ENCODE measurements at regions not wholly inside any gene's neighbourhood (a gene's known extent, or its start where the extent isn't known, plus 50 kb on each side); places are given as distances from the start of the nearest gene placed in this dataset.

DNA sequence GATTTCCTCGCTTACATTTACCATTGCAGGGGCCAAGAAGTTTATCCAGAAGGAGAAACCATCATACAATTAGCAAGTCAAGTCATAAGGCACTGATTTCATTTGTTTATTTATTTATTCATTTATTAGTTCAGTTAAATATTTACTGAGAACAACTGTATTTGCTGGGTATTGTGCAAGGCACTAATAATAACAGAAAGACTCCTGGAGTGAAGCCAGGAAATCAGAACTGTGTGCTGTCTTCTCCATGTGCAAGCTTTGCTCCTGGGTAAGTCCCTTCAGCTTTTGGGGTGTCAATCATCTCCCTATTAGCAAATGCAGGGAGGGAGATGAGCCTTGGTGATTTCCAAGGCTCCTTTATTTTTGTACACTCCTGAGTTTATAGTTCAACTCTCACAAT, 341.6 kb upstream of the MEIS1 start:
- no peaks in the 10 kb centered on the region for H3K4me1 ChIP-seq (ENCODE audit: control insufficient read depth in 2 of 2, insufficient read depth in 2 of 2, low read length in 2 of 2)
- no peak overlapping the region for H3K4me3 ChIP-seq (ENCODE audit: low read length in 2 of 2)
- no peak overlapping the region for H3K9ac ChIP-seq (ENCODE audit: low read depth in 1 of 2, low read length in 2 of 2)
- no peaks in the 10 kb centered on the region for H3K36me3 ChIP-seq (ENCODE audit: control insufficient read depth in 2 of 2, insufficient read depth in 2 of 2, low read length in 2 of 2)
- no peaks in the 10 kb centered on the region for H3K27me3 ChIP-seq (ENCODE audit: control insufficient read depth in 2 of 2, insufficient read depth in 2 of 2, low read length in 2 of 2)
- no peak overlapping the region for H3K27ac ChIP-seq (ENCODE audit: low read depth in 2 of 2, low read length in 2 of 2)
- H3K9me3 ChIP-seq (ENCODE audit: control insufficient read depth in 2 of 2, low read length in 2 of 2), result no peaks in the 10 kb centered on the region

DNA sequence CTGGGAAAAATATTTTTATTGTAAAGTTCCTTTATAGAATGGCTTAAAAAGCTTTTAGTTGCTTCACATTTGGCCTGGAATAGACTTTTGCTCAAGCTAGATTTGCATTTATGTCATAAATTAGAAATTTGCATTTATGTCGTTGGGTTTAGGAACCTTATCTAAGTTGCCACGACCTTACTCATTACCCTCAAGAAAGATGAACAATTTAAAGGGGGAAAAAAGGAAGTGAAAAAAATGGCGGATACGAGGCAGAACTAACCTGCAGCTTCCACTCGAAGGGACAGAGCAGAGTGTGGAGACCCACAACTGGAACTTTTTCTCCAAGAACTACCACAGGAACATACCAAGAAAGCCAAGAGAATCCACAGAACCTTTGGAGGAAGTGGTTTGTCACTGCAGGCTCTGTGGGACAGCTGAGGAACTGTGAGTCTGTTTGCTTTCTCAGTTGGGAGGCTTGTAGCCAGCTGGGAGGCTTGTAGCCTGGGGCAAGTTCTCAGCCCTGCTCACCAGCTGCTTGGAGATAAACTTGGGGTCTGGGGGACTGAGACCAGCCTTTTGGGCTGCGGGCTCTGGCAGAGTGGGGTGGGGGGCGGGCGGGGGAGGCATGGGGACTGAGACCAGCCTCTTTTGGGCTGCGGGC, 349.9 kb upstream of the MEIS1 start:
- no peaks in the 10 kb centered on the region for H3K4me1 ChIP-seq (ENCODE audit: control insufficient read depth in 2 of 2, insufficient read depth in 2 of 2, low read length in 2 of 2)
- H3K9ac ChIP-seq (ENCODE audit: low read depth in 1 of 2, low read length in 2 of 2), result no peak overlapping the region
- H3K27ac ChIP-seq (ENCODE audit: low read depth in 2 of 2, low read length in 2 of 2), result no peak overlapping the region
- no peaks in the 10 kb centered on the region for H3K9me3 ChIP-seq (ENCODE audit: control insufficient read depth in 2 of 2, low read length in 2 of 2)
- no peaks in the 10 kb centered on the region for H3K27me3 ChIP-seq (ENCODE audit: control insufficient read depth in 2 of 2, insufficient read depth in 2 of 2, low read length in 2 of 2)
- H3K4me3 ChIP-seq (ENCODE audit: low read length in 2 of 2), result no peak overlapping the region
- H3K36me3 ChIP-seq (ENCODE audit: control insufficient read depth in 2 of 2, insufficient read depth in 2 of 2, low read length in 2 of 2), result no peaks in the 10 kb centered on the region

DNA sequence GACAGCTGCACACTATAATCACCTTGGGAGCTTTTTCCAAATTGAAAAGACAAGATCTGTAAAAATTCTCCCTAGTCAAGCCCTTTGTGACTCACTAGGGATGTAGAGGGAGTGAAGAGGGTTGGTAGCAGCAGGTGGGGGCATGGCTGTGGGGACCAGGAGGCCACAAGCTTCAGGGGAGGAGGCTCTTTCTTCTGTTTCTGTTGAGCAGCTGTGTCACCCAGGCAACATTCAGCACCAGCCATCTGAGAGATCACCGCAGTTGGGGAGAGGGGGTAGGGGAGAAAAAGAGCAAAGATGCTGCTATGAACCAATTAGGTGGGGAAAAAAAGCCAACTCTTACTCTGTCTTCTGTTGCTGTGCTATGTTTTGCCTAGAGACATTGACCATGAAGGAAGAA, 352.3 kb upstream of the MEIS1 start:
- no peak overlapping the region for H3K9ac ChIP-seq (ENCODE audit: low read depth in 1 of 2, low read length in 2 of 2)
- H3K4me3 ChIP-seq (ENCODE audit: low read length in 2 of 2), result no peak overlapping the region
- no peak overlapping the region for H3K27ac ChIP-seq (ENCODE audit: low read depth in 2 of 2, low read length in 2 of 2)
- H3K27me3 ChIP-seq (ENCODE audit: control insufficient read depth in 2 of 2, insufficient read depth in 2 of 2, low read length in 2 of 2), result no peaks in the 10 kb centered on the region
- H3K4me1 ChIP-seq (ENCODE audit: control insufficient read depth in 2 of 2, insufficient read depth in 2 of 2, low read length in 2 of 2), result no peaks in the 10 kb centered on the region
- H3K9me3 ChIP-seq (ENCODE audit: control insufficient read depth in 2 of 2, low read length in 2 of 2), result no peaks in the 10 kb centered on the region
- no peaks in the 10 kb centered on the region for H3K36me3 ChIP-seq (ENCODE audit: control insufficient read depth in 2 of 2, insufficient read depth in 2 of 2, low read length in 2 of 2)

DNA sequence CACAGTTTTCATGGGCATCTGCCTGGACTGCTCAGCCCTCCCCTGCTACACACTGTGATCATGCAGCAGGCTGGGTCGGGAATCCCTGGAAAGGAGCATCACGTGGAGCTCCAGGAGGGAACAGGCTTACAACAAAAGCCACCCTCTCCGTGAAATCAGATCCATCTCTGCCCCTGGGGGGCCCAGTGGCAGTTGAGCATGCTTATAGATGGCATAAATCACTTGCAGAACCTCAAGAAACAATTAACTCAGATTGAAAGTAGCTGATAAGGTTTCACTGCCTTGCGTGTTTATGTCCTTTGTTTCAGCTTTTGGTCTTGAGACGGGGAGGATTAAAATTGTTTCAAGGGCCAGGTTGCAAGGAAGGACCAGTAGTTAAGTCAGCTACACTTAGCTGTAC, 354.8 kb upstream of the MEIS1 start:
- no peaks in the 10 kb centered on the region for H3K36me3 ChIP-seq (ENCODE audit: control insufficient read depth in 2 of 2, insufficient read depth in 2 of 2, low read length in 2 of 2)
- H3K4me1 ChIP-seq (ENCODE audit: control insufficient read depth in 2 of 2, insufficient read depth in 2 of 2, low read length in 2 of 2), result no peaks in the 10 kb centered on the region

DNA sequence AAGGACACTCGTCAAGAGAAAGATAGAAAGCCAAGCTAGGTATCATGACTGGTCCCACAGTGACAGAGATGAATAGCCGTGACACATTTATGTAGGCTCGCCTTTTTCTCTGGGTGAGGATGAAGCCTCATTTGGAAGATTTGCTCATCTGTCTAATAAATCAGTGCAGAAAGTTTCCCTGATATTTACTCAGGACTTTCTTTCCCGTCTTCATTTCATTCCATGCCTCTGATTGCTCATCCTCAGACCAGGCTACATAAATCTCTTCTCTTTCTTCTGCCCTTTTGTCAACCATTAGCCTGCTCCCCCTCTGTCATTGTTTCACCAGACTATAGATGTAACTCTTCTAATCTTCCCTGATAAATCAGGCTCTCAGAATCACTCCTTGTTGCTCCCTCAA, 361.8 kb upstream of the MEIS1 start:
- Histone ChIP-seq H3K4me3 (ENCODE audit: low read length in 2 of 2) (no peak overlapping the region), H3K27ac (ENCODE audit: low read depth in 2 of 2, low read length in 2 of 2) (no peak overlapping the region), H3K4me1 (ENCODE audit: control insufficient read depth in 2 of 2, insufficient read depth in 2 of 2, low read length in 2 of 2) (peaks cover 0 to 2% of the 10 kb centered on the region in 2 donors), H3K36me3 (ENCODE audit: control insufficient read depth in 2 of 2, insufficient read depth in 2 of 2, low read length in 2 of 2) (no peaks in the 10 kb centered on the region), H3K9me3 (ENCODE audit: control insufficient read depth in 2 of 2, low read length in 2 of 2) (no peaks in the 10 kb centered on the region), H3K27me3 (ENCODE audit: control insufficient read depth in 2 of 2, insufficient read depth in 2 of 2, low read length in 2 of 2) (no peaks in the 10 kb centered on the region), H3K9ac (ENCODE audit: low read depth in 1 of 2, low read length in 2 of 2) (no peak overlapping the region)

More for the DNA sequence above, 354.8 kb upstream of the MEIS1 start:
- H3K9ac ChIP-seq (ENCODE audit: low read depth in 1 of 2, low read length in 2 of 2), result no peak overlapping the region
- no peak overlapping the region for H3K27ac ChIP-seq (ENCODE audit: low read depth in 2 of 2, low read length in 2 of 2)
- H3K27me3 ChIP-seq (ENCODE audit: control insufficient read depth in 2 of 2, insufficient read depth in 2 of 2, low read length in 2 of 2), result no peaks in the 10 kb centered on the region
- no peak overlapping the region for H3K4me3 ChIP-seq (ENCODE audit: low read length in 2 of 2)
- H3K9me3 ChIP-seq (ENCODE audit: control insufficient read depth in 2 of 2, low read length in 2 of 2), result no peaks in the 10 kb centered on the region

DNA sequence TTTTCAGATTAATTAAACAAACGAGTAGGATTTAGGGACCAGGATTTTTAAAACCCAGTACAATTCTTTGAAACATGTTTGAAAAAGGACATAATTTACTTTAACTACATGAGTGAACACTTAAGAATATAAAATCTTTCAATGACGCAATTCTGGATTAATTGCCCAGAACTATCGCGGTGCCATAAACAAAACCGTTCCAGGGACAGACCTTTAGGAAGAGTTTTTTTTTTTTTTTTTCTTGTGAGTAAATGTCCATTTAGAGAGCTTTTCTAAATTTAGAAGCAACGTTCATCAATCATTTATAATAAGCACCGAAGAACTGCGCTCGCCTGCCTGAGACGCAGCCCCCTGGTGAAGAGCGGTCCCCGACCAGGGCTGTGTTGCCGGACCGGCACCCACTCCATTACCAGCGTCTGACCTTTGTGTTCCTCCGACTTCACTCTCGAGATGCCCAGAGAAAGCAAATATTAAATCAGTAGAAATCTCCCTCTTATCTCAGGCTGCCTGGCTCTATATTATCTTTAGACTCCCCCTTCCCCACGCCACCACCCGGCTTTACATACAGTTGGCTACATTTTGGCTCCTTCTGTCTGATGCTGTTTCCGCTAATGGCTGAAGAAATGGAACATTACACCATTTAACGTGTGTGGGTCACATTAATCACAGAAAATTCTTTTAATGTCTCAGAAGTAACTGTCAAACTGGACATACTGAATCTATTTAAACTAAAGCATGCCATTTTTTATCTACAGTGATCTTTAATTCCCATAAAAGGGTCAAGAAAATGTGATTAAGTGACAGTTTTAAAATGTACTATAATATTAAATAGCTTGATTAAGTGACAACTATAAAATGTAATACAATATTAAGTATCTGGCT, 364.0 kb upstream of the MEIS1 start:
- Histone ChIP-seq H3K36me3 (ENCODE audit: control insufficient read depth in 2 of 2, insufficient read depth in 2 of 2, low read length in 2 of 2) (no peaks in the 10 kb centered on the region), H3K9me3 (ENCODE audit: control insufficient read depth in 2 of 2, low read length in 2 of 2) (no peaks in the 10 kb centered on the region), H3K4me1 (ENCODE audit: control insufficient read depth in 2 of 2, insufficient read depth in 2 of 2, low read length in 2 of 2) (peaks cover 0 to 2% of the 10 kb centered on the region in 2 donors), H3K9ac (ENCODE audit: low read depth in 1 of 2, low read length in 2 of 2) (no peak overlapping the region), H3K4me3 (ENCODE audit: low read length in 2 of 2) (no peak overlapping the region), H3K27ac (ENCODE audit: low read depth in 2 of 2, low read length in 2 of 2) (no peak overlapping the region), H3K27me3 (ENCODE audit: control insufficient read depth in 2 of 2, insufficient read depth in 2 of 2, low read length in 2 of 2) (no peaks in the 10 kb centered on the region)

DNA sequence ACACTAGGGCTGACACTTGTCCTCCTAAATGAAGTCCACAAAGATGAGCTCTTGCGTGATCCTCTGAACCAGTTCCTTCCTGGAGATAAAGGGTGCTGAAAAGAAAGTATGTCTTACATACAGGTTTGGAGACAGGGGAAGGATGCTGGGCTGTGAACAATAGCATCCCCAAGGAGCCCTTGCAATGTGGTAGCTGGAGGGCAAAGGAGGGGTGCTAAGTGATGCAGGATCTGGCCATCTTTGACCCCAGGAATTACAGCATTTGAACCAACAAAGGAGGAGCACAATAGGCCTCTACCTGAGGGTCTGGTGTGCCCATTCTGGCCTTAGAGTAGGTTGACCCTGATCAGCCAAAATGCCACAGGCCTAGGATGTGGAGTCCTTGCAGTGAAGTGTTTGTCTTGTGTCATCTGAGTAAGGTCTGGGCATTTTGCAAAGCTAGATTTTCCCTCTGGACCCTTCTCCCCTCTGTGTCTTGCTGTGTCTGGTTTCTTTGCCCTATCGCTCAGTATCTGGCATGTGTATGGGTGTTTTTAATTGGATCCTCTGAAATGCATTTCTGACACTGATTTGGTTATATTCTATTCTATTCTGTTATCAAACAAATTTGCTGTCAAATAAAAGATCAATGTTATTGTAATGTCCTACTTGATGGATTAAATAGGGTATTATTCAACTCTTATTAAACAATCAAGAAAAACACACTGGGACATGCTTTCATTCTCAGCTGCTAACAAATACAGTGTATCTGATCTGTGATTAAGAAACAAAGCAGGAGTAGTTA, 364.8 kb upstream of the MEIS1 start:
- H3K36me3 ChIP-seq (ENCODE audit: control insufficient read depth in 2 of 2, insufficient read depth in 2 of 2, low read length in 2 of 2), result no peaks in the 10 kb centered on the region
- no peak overlapping the region for H3K9ac ChIP-seq (ENCODE audit: low read depth in 1 of 2, low read length in 2 of 2)
- peaks cover 0 to 2% of the 10 kb centered on the region in 2 donors for H3K4me1 ChIP-seq (ENCODE audit: control insufficient read depth in 2 of 2, insufficient read depth in 2 of 2, low read length in 2 of 2)
- H3K27me3 ChIP-seq (ENCODE audit: control insufficient read depth in 2 of 2, insufficient read depth in 2 of 2, low read length in 2 of 2), result no peaks in the 10 kb centered on the region
- no peaks in the 10 kb centered on the region for H3K9me3 ChIP-seq (ENCODE audit: control insufficient read depth in 2 of 2, low read length in 2 of 2)
- H3K4me3 ChIP-seq (ENCODE audit: low read length in 2 of 2), result no peak overlapping the region
- H3K27ac ChIP-seq (ENCODE audit: low read depth in 2 of 2, low read length in 2 of 2), result no peak overlapping the region

DNA sequence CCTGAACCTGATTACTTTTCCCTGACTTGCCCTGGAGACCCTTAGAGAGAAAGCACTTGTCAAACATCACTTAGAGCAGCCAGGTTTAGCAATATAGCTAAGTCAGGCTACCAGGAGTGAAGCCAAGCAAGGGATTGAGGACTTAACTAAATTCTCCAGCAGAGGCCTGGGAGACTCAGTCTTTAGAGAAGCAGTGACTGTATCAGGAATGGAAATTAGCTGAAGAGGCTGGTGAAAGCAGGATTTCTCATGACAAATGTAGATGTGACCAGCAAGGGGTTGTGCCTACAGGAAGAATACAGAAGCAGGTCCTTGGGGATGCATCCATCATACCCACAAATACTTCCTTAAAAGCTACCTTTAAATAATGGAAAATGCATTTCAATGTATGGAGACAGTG, 368.9 kb upstream of the MEIS1 start:
- Histone ChIP-seq H3K36me3 (ENCODE audit: control insufficient read depth in 2 of 2, insufficient read depth in 2 of 2, low read length in 2 of 2) (no peaks in the 10 kb centered on the region), H3K4me3 (ENCODE audit: low read length in 2 of 2) (no peak overlapping the region), H3K27ac (ENCODE audit: low read depth in 2 of 2, low read length in 2 of 2) (no peak overlapping the region), H3K27me3 (ENCODE audit: control insufficient read depth in 2 of 2, insufficient read depth in 2 of 2, low read length in 2 of 2) (no peaks in the 10 kb centered on the region), H3K9me3 (ENCODE audit: control insufficient read depth in 2 of 2, low read length in 2 of 2) (no peaks in the 10 kb centered on the region), H3K4me1 (ENCODE audit: control insufficient read depth in 2 of 2, insufficient read depth in 2 of 2, low read length in 2 of 2) (peaks cover 0 to 2% of the 10 kb centered on the region in 2 donors), H3K9ac (ENCODE audit: low read depth in 1 of 2, low read length in 2 of 2) (no peak overlapping the region)

DNA sequence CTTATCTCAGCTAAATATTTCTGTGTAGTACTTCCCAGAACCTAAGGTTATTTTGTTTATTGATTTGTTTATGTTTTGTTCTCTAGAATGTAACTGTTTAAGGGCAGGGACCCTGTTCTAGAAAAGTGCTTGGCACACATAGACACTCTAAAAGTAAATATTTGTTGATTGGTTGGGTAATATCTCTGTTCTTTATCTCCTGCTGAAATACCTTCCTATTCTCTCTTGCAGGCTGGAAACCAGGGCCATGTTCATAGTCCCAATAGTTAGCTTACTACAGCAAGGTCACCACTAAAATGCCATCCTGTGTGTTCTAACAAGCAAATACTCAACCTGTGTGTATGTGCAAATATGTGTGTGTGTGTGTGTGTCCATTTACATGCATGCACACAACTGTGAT, 375.6 kb upstream of the MEIS1 start:
- Histone ChIP-seq H3K4me3 (ENCODE audit: low read length in 2 of 2) (no peak overlapping the region), H3K27me3 (ENCODE audit: control insufficient read depth in 2 of 2, insufficient read depth in 2 of 2, low read length in 2 of 2) (no peaks in the 10 kb centered on the region), H3K36me3 (ENCODE audit: control insufficient read depth in 2 of 2, insufficient read depth in 2 of 2, low read length in 2 of 2) (no peaks in the 10 kb centered on the region), H3K9ac (ENCODE audit: low read depth in 1 of 2, low read length in 2 of 2) (no peak overlapping the region), H3K27ac (ENCODE audit: low read depth in 2 of 2, low read length in 2 of 2) (no peak overlapping the region), H3K4me1 (ENCODE audit: control insufficient read depth in 2 of 2, insufficient read depth in 2 of 2, low read length in 2 of 2) (no peaks in the 10 kb centered on the region), H3K9me3 (ENCODE audit: control insufficient read depth in 2 of 2, low read length in 2 of 2) (no peaks in the 10 kb centered on the region)

DNA sequence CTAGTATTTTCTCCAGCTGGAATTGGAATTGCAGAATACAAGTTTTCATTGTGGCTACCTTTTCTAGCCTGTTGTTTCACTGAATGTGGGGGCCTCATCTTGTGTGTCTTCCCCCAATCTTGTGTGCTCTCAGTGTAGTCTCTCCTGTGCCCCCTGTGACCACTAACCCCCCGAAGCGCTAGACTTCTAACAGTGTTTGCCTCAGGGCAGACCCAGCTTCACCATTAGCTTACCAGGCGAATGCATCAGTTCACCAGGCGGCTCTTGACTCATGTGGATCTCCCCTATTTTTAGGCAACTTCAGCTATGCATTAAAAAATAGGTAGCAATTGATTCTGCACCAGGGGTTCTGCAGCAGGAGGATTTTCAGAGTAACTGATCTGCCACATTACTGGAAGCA, 376.2 kb upstream of the MEIS1 start:
- Histone ChIP-seq H3K36me3 (ENCODE audit: control insufficient read depth in 2 of 2, insufficient read depth in 2 of 2, low read length in 2 of 2) (no peaks in the 10 kb centered on the region), H3K27ac (ENCODE audit: low read depth in 2 of 2, low read length in 2 of 2) (no peak overlapping the region), H3K9me3 (ENCODE audit: control insufficient read depth in 2 of 2, low read length in 2 of 2) (no peaks in the 10 kb centered on the region), H3K4me3 (ENCODE audit: low read length in 2 of 2) (no peak overlapping the region), H3K9ac (ENCODE audit: low read depth in 1 of 2, low read length in 2 of 2) (no peak overlapping the region), H3K27me3 (ENCODE audit: control insufficient read depth in 2 of 2, insufficient read depth in 2 of 2, low read length in 2 of 2) (no peaks in the 10 kb centered on the region), H3K4me1 (ENCODE audit: control insufficient read depth in 2 of 2, insufficient read depth in 2 of 2, low read length in 2 of 2) (no peaks in the 10 kb centered on the region)

All from mucosa of rectum (tissue), 2 donors.